ENCODE measurements at regions not wholly inside any gene's neighbourhood (a gene's known extent, or its start where the extent isn't known, plus 50 kb on each side); places are given as distances from the start of the nearest gene placed in this dataset.

DNA sequence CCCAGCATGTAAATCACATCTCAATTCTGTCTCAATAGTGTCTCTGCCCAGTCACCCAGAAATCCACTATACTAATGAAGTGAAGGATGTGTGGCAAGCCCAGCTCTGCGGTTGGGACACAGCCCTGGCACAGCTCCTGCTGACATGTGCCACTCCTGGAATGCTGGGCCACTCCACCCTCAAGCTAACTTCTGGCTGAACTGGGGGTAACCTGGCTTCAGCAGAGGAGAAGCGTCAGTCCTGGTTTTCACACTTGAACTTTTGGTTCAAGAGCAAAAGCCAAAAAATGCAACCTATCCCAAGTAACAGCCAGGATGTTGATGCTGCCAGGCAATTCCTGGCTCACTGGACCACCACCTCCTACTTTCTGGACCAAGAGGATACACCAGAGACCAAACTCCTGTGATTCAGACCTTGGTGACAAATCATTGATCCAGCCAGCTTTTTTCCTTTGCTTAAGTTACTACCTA lies 86.4 kb downstream of the ARRDC3 start:
- TF ChIP-seq CTCF (IDR thresholded peaks at IDR 0.05; ENCODE audit: low read depth, low read length) (no peak), POLR2A (IDR thresholded peaks at IDR 0.05; ENCODE audit: extremely low read depth, insufficient read length) (no peak)
